GM12878 (cell line): ENCODE measurements at regions not wholly inside any gene's neighbourhood (a gene's known extent, or its start where the extent isn't known, plus 50 kb on each side); places are given as distances from the start of the nearest gene placed in this dataset.

ENCODE experiments used
- ATF3 ChIP-seq: IDR thresholded peaks from 2 replicates; pipeline ENCODE4 v1.6.1; 2011; ENCODE audit warnings: low read depth, mild to moderate bottlenecking, low read length, moderate library complexity, borderline replicate concordance; ENCODE audit errors: extremely low read depth
- CTCF ChIP-seq, 3 experiments: IDR thresholded peaks in 2 of 3; conservative IDR thresholded peaks in 1 of 3; 2 replicates each; pipeline ENCODE4 v1.5.1; 2011; ENCODE audit warnings: low read depth in 3 of 3, low read length in 3 of 3, mild to moderate bottlenecking in 3 of 3, control low read depth in 2 of 3, moderate library complexity in 2 of 3, inconsistent platforms in 1 of 3, mixed read lengths in 1 of 3; ENCODE audit not compliant: control insufficient read depth in 2 of 3, insufficient read depth in 1 of 3; ENCODE audit errors: extremely low read depth in 1 of 3
- EGR1 ChIP-seq, 2 experiments: IDR thresholded peaks; 1 replicate in 1 of 2; 2 replicates in 1 of 2; pipeline ENCODE4 v1.6.1; 2011 to 2012; ENCODE audit warnings: low read depth in 2 of 2, low read length in 2 of 2, borderline replicate concordance in 1 of 2, mild to moderate bottlenecking in 1 of 2, moderate library complexity in 1 of 2
- FOXM1 ChIP-seq: IDR thresholded peaks from 2 replicates; pipeline ENCODE4 v1.6.1; 2012; ENCODE audit warnings: low read depth, mild to moderate bottlenecking, inconsistent platforms, low read length, moderate library complexity
- NFYB ChIP-seq: IDR thresholded peaks from 2 replicates; pipeline ENCODE4 v1.6.1; 2011; ENCODE audit warnings: low read depth, mild to moderate bottlenecking, low read length, improper control_type of control experiment, moderate library complexity; ENCODE audit not compliant: insufficient read depth
- POLR2A ChIP-seq: IDR thresholded peaks from 2 replicates; pipeline ENCODE4 v1.6.1; 2011; ENCODE audit warnings: low read depth, mild to moderate bottlenecking, low read length
- POLR2AphosphoS5 ChIP-seq: IDR thresholded peaks from 2 replicates; pipeline ENCODE4 v1.6.1; 2011; ENCODE audit warnings: mild to moderate bottlenecking, low read length, inconsistent platforms
- TCF12 ChIP-seq: IDR thresholded peaks from 2 replicates; pipeline ENCODE4 v1.6.1; 2011; ENCODE audit warnings: low read depth, mild to moderate bottlenecking, low read length
- TF ChIP-seq, protein P1 (sequence below): fragments of 450-650 bp; formaldehyde crosslinking; IDR thresholded peaks from 2 replicates; pipeline ENCODE4 v1.4.0; 2020; ENCODE audit warnings: mild to moderate bottlenecking, moderate library complexity
- TF ChIP-seq, protein P2 (sequence below): IDR thresholded peaks from 2 replicates; pipeline ENCODE4 v1.6.1; 2012; ENCODE audit warnings: mild to moderate bottlenecking, low read depth, low read length

DNA sequence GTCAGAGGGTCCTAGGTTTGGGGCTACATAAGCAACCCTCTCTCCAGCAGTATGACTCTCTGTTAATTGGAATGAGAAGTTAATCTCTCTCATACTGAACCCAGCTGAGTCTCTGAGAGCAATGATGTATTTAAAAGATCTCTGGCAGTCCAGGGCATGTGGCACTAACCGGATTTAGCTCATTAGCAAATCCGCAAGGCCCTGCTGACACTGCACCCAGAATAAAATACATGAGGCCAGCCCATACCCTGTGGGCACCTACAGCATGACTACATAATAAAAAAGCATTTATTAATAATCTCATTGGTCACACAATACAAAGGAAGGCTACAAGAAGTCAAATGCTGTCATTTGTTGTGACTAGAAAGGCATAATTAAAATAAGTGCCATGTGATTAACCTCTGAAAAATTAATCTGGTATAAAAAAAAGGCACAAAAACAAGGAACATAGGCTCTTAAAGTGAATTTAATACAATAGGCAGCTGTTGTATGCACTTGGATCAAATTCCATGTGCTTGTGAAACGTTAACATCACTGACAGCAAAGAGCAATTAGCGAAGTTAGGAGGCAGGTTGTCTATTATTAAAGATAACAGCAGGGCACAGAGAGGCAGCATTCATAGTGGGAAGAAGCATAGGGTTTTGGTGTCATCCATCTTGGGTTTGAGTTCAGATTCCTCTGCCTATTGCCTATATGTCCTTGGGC, 381.2 kb downstream of the WDR72 start:
- TF ChIP-seq, protein P1, sequence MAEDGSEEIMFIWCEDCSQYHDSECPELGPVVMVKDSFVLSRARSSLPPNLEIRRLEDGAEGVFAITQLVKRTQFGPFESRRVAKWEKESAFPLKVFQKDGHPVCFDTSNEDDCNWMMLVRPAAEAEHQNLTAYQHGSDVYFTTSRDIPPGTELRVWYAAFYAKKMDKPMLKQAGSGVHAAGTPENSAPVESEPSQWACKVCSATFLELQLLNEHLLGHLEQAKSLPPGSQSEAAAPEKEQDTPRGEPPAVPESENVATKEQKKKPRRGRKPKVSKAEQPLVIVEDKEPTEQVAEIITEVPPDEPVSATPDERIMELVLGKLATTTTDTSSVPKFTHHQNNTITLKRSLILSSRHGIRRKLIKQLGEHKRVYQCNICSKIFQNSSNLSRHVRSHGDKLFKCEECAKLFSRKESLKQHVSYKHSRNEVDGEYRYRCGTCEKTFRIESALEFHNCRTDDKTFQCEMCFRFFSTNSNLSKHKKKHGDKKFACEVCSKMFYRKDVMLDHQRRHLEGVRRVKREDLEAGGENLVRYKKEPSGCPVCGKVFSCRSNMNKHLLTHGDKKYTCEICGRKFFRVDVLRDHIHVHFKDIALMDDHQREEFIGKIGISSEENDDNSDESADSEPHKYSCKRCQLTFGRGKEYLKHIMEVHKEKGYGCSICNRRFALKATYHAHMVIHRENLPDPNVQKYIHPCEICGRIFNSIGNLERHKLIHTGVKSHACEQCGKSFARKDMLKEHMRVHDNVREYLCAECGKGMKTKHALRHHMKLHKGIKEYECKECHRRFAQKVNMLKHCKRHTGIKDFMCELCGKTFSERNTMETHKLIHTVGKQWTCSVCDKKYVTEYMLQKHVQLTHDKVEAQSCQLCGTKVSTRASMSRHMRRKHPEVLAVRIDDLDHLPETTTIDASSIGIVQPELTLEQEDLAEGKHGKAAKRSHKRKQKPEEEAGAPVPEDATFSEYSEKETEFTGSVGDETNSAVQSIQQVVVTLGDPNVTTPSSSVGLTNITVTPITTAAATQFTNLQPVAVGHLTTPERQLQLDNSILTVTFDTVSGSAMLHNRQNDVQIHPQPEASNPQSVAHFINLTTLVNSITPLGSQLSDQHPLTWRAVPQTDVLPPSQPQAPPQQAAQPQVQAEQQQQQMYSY (CRISPR knock-in tag) = no peak
- TF ChIP-seq CTCF (IDR thresholded peaks at IDR 0.05 in 2 of 3, conservative IDR thresholded peaks at IDR 0.05 in 1 of 3; ENCODE audit: control insufficient read depth in 2 of 3, extremely low read depth in 1 of 3, insufficient read depth in 1 of 3, low read depth in 3 of 3, low read length in 3 of 3) (no peak), POLR2A (no peak), TCF12 (no peak), EGR1 (IDR thresholded peaks at IDR 0.05; ENCODE audit: borderline replicate concordance in 1 of 2, low read depth in 2 of 2, low read length in 2 of 2) (no peak), ATF3 (no peak), FOXM1 (no peak), NFYB (no peak), POLR2AphosphoS5 (no peak)
- TF ChIP-seq, protein P2, sequence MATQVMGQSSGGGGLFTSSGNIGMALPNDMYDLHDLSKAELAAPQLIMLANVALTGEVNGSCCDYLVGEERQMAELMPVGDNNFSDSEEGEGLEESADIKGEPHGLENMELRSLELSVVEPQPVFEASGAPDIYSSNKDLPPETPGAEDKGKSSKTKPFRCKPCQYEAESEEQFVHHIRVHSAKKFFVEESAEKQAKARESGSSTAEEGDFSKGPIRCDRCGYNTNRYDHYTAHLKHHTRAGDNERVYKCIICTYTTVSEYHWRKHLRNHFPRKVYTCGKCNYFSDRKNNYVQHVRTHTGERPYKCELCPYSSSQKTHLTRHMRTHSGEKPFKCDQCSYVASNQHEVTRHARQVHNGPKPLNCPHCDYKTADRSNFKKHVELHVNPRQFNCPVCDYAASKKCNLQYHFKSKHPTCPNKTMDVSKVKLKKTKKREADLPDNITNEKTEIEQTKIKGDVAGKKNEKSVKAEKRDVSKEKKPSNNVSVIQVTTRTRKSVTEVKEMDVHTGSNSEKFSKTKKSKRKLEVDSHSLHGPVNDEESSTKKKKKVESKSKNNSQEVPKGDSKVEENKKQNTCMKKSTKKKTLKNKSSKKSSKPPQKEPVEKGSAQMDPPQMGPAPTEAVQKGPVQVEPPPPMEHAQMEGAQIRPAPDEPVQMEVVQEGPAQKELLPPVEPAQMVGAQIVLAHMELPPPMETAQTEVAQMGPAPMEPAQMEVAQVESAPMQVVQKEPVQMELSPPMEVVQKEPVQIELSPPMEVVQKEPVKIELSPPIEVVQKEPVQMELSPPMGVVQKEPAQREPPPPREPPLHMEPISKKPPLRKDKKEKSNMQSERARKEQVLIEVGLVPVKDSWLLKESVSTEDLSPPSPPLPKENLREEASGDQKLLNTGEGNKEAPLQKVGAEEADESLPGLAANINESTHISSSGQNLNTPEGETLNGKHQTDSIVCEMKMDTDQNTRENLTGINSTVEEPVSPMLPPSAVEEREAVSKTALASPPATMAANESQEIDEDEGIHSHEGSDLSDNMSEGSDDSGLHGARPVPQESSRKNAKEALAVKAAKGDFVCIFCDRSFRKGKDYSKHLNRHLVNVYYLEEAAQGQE = no peak
